GM23338 (cell line): ENCODE measurements at regions not wholly inside any gene's neighbourhood (a gene's known extent, or its start where the extent isn't known, plus 50 kb on each side); places are given as distances from the start of the nearest gene placed in this dataset.

ENCODE experiments used
- ATAC-seq: fragments of 200-7000 bp; cut with Tn5 transposase; 3 replicates; pipeline ENCODE4 v1.9.1; 2020
- DNase-seq: peaks from one replicate; pipeline ENCODE4 v3.0.0-alpha.2; 2015; ENCODE audit warnings: low spot score
- H2AFZ ChIP-seq: fragments of 200-600 bp; sonication (generic); 2 replicates; pipeline ENCODE4 v1.8.0; 2016; ENCODE audit warnings: antibody characterized with exemption, mild to moderate bottlenecking, moderate library complexity
- H3F3A ChIP-seq: fragments of 200-600 bp; sonication (generic); replicated peaks from 2 replicates; pipeline ENCODE4 v1.8.0; 2017; ENCODE audit warnings: antibody characterized with exemption, mixed run types, low read depth
- H3K27ac ChIP-seq: fragments of 200-600 bp; sonication (generic); 2 replicates; pipeline ENCODE4 v1.6.1; 2016; ENCODE audit warnings: low read depth
- H3K27me3 ChIP-seq: fragments of 200-600 bp; sonication (generic); 2 replicates; pipeline ENCODE4 v1.8.0; 2016; ENCODE audit warnings: mild to moderate bottlenecking, mixed run types, moderate library complexity; ENCODE audit not compliant: insufficient read depth
- H3K36me3 ChIP-seq: fragments of 200-600 bp; sonication (generic); 2 replicates; pipeline ENCODE4 v1.8.0; 2016; ENCODE audit warnings: mild to moderate bottlenecking; ENCODE audit not compliant: insufficient read depth
- H3K4me1 ChIP-seq: fragments of 200-600 bp; sonication (generic); 2 replicates; pipeline ENCODE4 v1.8.0; 2016; ENCODE audit warnings: mild to moderate bottlenecking, moderate library complexity; ENCODE audit not compliant: insufficient read depth
- H3K4me2 ChIP-seq: fragments of 200-600 bp; sonication (generic); 2 replicates; pipeline ENCODE4 v1.7.1; 2017; ENCODE audit warnings: mixed run types
- H3K4me3 ChIP-seq: fragments of 200-600 bp; sonication (generic); 2 replicates; pipeline ENCODE4 v1.6.1; 2016; ENCODE audit warnings: mixed run types
- H3K79me2 ChIP-seq: fragments of 200-600 bp; sonication (generic); replicated peaks from 2 replicates; pipeline ENCODE4 v1.8.0; 2017; ENCODE audit warnings: mild to moderate bottlenecking; ENCODE audit not compliant: insufficient read depth
- H3K9me2 ChIP-seq: fragments of 200-600 bp; sonication (generic); 2 replicates; pipeline ENCODE4 v1.8.0; 2017; ENCODE audit not compliant: insufficient read depth
- H4K20me1 ChIP-seq: fragments of 200-600 bp; sonication (generic); replicated peaks from 2 replicates; pipeline ENCODE4 v1.8.0; 2017; ENCODE audit warnings: mild to moderate bottlenecking; ENCODE audit not compliant: insufficient read depth
- H3K27ac Mint-ChIP-seq: 2 replicates; pipeline ENCODE4 v1.8.0; 2020; ENCODE audit warnings: inconsistent platforms, mild to moderate bottlenecking, moderate library complexity, mixed read lengths
- H3K27me3 Mint-ChIP-seq: 3 replicates; pipeline ENCODE4 v1.8.0; 2022; ENCODE audit warnings: low read depth, mild to moderate bottlenecking, moderate library complexity, mixed read lengths, inconsistent platforms; ENCODE audit not compliant: insufficient read depth, poor library complexity
- H3K36me3 Mint-ChIP-seq: 3 replicates; pipeline ENCODE4 v1.8.0; 2021; ENCODE audit warnings: low read depth, mild to moderate bottlenecking, inconsistent platforms, moderate library complexity, mixed read lengths
- H3K4me1 Mint-ChIP-seq: 3 replicates; pipeline ENCODE4 v1.8.0; 2020; ENCODE audit warnings: mild to moderate bottlenecking, inconsistent platforms, mixed read lengths
- H3K4me3 Mint-ChIP-seq: 3 replicates; pipeline ENCODE4 v1.8.0; 2021; ENCODE audit warnings: moderate library complexity, mild to moderate bottlenecking, inconsistent platforms, mixed read lengths
- H3K9me3 Mint-ChIP-seq: 3 replicates; pipeline ENCODE4 v1.8.0; 2020; ENCODE audit warnings: moderate library complexity, mild to moderate bottlenecking, inconsistent platforms, mixed read lengths
- EZH2 ChIP-seq: fragments of 200-600 bp; sonication (generic); IDR thresholded peaks from one replicate; pipeline ENCODE4 v1.8.0; 2017; ENCODE audit warnings: antibody characterized with exemption, mild to moderate bottlenecking, low read depth; ENCODE audit not compliant: unreplicated experiment
- POLR2AphosphoS5 ChIP-seq: IDR thresholded peaks from 2 replicates; pipeline ENCODE4 v1.6.1; 2016; ENCODE audit warnings: antibody characterized with exemption, low read depth
- TF ChIP-seq, protein P1 (sequence below), 2 experiments: fragments of 200-600 bp in 1 of 2; sonication (generic) in 1 of 2; conservative IDR thresholded peaks; 2 replicates each; pipeline versions ENCODE4 v1.5.1 to v1.6.1; 2016 to 2017; ENCODE audit warnings: antibody characterized with exemption in 2 of 2, low read depth in 2 of 2, mild to moderate bottlenecking in 2 of 2, moderate library complexity in 1 of 2
- TF ChIP-seq, protein P2 (sequence below): fragments of 250-450 bp; sonication (Bioruptor Pico); IDR thresholded peaks from 2 replicates; pipeline ENCODE4 v1.5.0; 2020; ENCODE audit warnings: mild to moderate bottlenecking, moderate library complexity

DNA sequence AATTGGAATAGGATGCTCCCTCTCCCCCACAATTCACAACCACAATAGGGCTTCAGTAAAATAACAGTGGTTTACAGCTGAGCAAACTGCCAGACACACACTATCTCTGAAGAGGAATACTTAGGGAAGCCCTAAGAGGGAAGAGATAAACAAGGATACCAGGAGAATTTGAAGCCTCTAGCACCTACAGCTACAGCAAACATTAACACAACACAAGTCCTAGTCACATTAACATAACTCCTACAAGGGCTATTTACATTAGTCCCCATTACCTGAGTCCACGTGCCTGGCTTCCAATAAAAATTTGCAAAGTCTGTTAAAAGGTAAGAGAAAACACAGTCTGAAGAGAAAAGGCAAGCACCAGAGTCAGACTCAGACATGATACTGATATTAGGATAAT, 346.9 kb upstream of the CDIN1 start:
- Mint-ChIP-seq H3K36me3 (no peaks in the 10 kb centered on the region), H3K4me1 (peaks cover 27% of the 10 kb centered on the region), H3K27ac (no peak overlapping the region), H3K4me3 (no peak overlapping the region; the same call in 2 of the 3 replicates), H3K27me3 (peaks cover 3% of the 10 kb centered on the region), H3K9me3 (no peaks in the 10 kb centered on the region; the same call in 2 of the 3 replicates)
- no peak overlapping the region for H2AFZ ChIP-seq
- no peak overlapping the region for H3K4me3 ChIP-seq
- TF ChIP-seq, protein P1, sequence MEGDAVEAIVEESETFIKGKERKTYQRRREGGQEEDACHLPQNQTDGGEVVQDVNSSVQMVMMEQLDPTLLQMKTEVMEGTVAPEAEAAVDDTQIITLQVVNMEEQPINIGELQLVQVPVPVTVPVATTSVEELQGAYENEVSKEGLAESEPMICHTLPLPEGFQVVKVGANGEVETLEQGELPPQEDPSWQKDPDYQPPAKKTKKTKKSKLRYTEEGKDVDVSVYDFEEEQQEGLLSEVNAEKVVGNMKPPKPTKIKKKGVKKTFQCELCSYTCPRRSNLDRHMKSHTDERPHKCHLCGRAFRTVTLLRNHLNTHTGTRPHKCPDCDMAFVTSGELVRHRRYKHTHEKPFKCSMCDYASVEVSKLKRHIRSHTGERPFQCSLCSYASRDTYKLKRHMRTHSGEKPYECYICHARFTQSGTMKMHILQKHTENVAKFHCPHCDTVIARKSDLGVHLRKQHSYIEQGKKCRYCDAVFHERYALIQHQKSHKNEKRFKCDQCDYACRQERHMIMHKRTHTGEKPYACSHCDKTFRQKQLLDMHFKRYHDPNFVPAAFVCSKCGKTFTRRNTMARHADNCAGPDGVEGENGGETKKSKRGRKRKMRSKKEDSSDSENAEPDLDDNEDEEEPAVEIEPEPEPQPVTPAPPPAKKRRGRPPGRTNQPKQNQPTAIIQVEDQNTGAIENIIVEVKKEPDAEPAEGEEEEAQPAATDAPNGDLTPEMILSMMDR (conservative IDR thresholded peaks at IDR 0.05; ENCODE audit: low read depth in 2 of 2): no peak
- TF ChIP-seq, protein P2, sequence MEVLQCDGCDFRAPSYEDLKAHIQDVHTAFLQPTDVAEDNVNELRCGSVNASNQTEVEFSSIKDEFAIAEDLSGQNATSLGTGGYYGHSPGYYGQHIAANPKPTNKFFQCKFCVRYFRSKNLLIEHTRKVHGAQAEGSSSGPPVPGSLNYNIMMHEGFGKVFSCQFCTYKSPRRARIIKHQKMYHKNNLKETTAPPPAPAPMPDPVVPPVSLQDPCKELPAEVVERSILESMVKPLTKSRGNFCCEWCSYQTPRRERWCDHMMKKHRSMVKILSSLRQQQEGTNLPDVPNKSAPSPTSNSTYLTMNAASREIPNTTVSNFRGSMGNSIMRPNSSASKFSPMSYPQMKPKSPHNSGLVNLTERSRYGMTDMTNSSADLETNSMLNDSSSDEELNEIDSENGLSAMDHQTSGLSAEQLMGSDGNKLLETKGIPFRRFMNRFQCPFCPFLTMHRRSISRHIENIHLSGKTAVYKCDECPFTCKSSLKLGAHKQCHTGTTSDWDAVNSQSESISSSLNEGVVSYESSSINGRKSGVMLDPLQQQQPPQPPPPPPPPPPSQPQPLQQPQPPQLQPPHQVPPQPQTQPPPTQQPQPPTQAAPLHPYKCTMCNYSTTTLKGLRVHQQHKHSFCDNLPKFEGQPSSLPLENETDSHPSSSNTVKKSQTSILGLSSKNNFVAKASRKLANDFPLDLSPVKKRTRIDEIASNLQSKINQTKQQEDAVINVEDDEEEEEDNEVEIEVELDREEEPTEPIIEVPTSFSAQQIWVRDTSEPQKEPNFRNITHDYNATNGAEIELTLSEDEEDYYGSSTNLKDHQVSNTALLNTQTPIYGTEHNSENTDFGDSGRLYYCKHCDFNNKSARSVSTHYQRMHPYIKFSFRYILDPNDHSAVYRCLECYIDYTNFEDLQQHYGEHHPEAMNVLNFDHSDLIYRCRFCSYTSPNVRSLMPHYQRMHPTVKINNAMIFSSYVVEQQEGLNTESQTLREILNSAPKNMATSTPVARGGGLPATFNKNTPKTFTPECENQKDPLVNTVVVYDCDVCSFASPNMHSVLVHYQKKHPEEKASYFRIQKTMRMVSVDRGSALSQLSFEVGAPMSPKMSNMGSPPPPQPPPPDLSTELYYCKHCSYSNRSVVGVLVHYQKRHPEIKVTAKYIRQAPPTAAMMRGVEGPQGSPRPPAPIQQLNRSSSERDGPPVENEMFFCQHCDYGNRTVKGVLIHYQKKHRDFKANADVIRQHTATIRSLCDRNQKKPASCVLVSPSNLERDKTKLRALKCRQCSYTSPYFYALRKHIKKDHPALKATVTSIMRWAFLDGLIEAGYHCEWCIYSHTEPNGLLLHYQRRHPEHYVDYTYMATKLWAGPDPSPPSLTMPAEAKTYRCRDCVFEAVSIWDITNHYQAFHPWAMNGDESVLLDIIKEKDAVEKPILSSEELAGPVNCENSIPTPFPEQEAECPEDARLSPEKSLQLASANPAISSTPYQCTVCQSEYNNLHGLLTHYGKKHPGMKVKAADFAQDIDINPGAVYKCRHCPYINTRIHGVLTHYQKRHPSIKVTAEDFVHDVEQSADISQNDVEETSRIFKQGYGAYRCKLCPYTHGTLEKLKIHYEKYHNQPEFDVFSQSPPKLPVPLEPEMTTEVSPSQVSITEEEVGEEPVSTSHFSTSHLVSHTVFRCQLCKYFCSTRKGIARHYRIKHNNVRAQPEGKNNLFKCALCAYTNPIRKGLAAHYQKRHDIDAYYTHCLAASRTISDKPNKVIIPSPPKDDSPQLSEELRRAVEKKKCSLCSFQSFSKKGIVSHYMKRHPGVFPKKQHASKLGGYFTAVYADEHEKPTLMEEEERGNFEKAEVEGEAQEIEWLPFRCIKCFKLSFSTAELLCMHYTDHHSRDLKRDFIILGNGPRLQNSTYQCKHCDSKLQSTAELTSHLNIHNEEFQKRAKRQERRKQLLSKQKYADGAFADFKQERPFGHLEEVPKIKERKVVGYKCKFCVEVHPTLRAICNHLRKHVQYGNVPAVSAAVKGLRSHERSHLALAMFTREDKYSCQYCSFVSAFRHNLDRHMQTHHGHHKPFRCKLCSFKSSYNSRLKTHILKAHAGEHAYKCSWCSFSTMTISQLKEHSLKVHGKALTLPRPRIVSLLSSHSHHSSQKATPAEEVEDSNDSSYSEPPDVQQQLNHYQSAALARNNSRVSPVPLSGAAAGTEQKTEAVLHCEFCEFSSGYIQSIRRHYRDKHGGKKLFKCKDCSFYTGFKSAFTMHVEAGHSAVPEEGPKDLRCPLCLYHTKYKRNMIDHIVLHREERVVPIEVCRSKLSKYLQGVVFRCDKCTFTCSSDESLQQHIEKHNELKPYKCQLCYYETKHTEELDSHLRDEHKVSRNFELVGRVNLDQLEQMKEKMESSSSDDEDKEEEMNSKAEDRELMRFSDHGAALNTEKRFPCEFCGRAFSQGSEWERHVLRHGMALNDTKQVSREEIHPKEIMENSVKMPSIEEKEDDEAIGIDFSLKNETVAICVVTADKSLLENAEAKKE (CRISPR knock-in tag): peak; percentile 77
- TF ChIP-seq POLR2AphosphoS5: no peak
- ATAC-seq (peak; percentile 100), DNase-seq (peak; percentile 69)
- H4K20me1 ChIP-seq: no peaks in the 10 kb centered on the region
- H3F3A ChIP-seq: no peaks in the 10 kb centered on the region
- H3K27me3 ChIP-seq: no peaks in the 10 kb centered on the region
- H3K4me1 ChIP-seq: peaks cover 21% of the 10 kb centered on the region
- 0 out of 2 replicates have a peak overlapping the region, but pooled peaks have one; percentile 33 for H3K4me2 ChIP-seq
- no peaks in the 10 kb centered on the region for H3K79me2 ChIP-seq
- peak overlapping the region; percentile 56; the same call in 1 of the 2 replicates for H3K27ac ChIP-seq
- no peaks in the 10 kb centered on the region for H3K36me3 ChIP-seq
- no peaks in the 10 kb centered on the region for H3K9me2 ChIP-seq

DNA sequence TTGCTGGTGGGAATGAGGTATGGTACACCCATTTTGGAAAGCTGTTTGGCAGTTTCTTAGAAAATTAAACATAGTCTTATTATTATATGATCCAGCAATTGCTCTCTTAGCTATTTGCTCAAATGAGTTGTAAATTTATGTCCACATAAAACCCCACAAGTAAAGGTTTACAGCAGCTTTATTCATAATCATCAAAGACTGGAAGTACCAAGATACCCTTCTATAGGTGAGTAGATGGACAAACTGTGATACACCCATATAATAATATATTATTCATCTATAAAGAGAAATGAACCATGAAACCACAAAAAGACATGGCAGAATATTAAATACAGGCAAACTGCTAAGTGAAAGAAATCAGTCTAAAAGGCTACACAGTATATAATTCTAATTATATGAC, 344.7 kb upstream of the CDIN1 start:
- Histone ChIP-seq H3K9me2 (no peaks in the 10 kb centered on the region), H3K27ac (no peak overlapping the region), H3K4me1 (peaks cover 21% of the 10 kb centered on the region), H3K4me2 (no peak overlapping the region), H3F3A (no peaks in the 10 kb centered on the region), H4K20me1 (no peaks in the 10 kb centered on the region), H3K36me3 (no peaks in the 10 kb centered on the region), H2AFZ (no peak overlapping the region), H3K4me3 (no peak overlapping the region), H3K27me3 (no peaks in the 10 kb centered on the region), H3K79me2 (no peaks in the 10 kb centered on the region)
- no peaks in the 10 kb centered on the region; the same call in 2 of the 3 replicates for H3K9me3 Mint-ChIP-seq
- ATAC-seq (no peak), DNase-seq (no peak)
- no peak overlapping the region for H3K4me3 Mint-ChIP-seq
- H3K27me3 Mint-ChIP-seq: peaks cover 3% of the 10 kb centered on the region
- no peak overlapping the region for H3K27ac Mint-ChIP-seq
- no peaks in the 10 kb centered on the region for H3K36me3 Mint-ChIP-seq
- H3K4me1 Mint-ChIP-seq: peaks cover 27% of the 10 kb centered on the region
- TF ChIP-seq EZH2: no peak
- TF ChIP-seq, protein P2 (CRISPR knock-in tag): no peak
